HG03565 (cell line): ENCODE measurements at regions not wholly inside any gene's neighbourhood (a gene's known extent, or its start where the extent isn't known, plus 50 kb on each side); places are given as distances from the start of the nearest gene placed in this dataset.

Source experiments
- ATAC-seq: cut with Tn5 transposase; IDR thresholded peaks from one replicate; pipeline ENCODE4 v1.9.1; 2021; ENCODE audit warnings: mild to moderate bottlenecking, moderate library complexity; ENCODE audit not compliant: unreplicated experiment

- ATAC-seq = no peak
Observed at GRCh38 chr5:155193483-155194107, 180.0 kb downstream of the KIF4B start.

DNA sequence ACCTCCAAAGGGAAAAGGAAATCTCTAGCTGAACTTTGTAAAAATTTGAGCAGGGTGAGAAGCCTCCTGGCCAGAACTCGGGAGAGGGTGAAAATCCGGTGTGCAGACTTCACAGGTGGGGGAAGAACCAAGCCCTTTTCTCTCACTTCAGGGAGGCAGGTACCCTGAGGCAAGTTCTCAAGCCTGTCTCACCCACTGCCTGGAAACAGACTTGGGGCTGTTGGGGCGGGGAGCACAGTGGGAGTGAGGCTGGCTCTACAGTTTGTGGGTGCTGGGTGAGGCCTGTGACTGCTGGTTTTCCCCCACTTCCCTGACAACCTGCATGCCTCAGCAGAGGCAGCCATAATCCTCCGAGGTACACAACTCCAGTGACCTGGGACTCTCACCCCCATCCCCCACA, 187.1 kb downstream of the KIF4B start:
- no peak for ATAC-seq

GRCh38 chr5:155211764-155212163, 198.2 kb downstream of the KIF4B start:
- ATAC-seq = peak; percentile 44

DNA sequence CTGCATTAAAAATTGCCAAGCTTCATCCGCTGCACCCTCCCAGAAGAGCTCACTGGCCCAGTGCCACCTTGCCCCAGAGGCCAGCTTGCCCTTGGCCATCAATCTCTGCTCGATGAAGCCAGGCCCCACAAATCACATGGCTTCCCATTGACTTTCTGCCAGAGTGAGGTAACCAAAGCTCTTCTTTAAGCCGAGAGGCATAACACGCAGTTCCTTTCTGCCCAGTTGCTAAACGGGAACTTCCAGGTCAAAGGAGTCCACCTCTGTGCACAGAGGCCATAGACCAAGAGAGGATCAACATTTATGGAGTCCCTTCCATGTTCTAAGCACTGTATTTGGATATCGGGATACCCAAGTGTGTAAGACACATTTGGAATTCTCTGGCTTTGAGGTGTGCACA, 208.8 kb downstream of the KIF4B start:
- ATAC-seq = no peak

DNA sequence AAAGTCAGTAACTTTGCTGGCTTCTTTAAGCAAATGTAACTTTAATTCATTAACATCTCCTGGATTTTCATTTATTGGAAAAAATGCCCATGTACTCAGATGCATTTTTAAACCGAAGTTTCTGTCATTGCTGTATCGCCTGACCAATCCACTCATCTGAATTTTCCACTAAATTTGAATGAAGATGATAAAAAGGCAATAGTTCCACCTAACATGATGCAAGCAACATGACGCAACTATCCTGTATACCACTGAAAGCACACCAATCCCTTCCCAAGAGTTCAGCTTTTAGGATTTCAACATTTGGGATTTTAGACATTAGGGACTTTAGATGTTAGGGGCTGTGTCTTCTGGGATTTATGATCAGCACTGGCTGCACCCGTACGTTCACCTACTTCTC, 215.6 kb downstream of the KIF4B start:
- no peak for ATAC-seq

- ATAC-seq = no peak
Observed at GRCh38 chr5:155239803-155240202, 226.2 kb downstream of the KIF4B start.

GRCh38 chr5:155250596-155250995, 237.0 kb downstream of the KIF4B start:
- ATAC-seq = no peak

DNA sequence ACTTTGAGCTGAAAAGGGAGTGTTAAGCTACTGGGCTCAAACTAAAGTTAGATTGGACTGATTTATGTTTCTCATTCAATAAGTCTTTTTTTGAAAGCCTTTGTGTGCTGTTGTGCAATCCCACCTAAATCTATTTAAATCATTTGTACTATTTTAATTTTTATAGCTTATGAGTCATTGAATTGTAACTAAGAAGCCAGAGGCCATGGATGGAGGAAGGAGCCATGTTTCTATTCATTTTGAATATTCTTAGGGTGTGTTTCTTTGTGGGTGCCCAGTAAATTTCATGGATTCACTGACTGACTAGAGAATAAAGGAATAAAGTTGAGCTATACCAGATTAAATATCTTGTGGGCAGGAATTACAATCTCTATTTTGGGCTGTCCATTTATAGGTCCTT, 238.5 kb downstream of the KIF4B start:
- ATAC-seq = no peak

- no peak for ATAC-seq
Observed at GRCh38 chr5:155252717-155253116, 239.2 kb downstream of the KIF4B start.

DNA sequence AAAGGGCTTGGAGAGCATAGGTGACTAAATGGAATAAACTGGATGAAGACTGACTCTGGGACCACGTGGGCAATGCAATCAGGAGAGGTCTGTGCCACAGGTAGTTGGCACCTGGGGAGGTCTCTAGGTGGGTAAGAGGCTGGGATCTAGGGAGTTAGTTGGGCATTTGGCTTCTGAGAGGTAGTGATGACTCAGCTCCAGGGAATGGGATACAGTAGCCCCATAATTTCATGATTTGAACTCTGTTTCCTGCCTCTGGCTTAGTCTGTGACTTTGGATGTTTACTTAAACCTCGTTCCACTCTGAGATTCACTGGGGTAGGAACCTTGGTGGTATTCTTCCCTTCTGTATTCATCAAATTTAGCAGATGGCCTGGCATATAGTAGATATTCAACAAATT, 240.8 kb downstream of the KIF4B start:
- no peak for ATAC-seq

DNA sequence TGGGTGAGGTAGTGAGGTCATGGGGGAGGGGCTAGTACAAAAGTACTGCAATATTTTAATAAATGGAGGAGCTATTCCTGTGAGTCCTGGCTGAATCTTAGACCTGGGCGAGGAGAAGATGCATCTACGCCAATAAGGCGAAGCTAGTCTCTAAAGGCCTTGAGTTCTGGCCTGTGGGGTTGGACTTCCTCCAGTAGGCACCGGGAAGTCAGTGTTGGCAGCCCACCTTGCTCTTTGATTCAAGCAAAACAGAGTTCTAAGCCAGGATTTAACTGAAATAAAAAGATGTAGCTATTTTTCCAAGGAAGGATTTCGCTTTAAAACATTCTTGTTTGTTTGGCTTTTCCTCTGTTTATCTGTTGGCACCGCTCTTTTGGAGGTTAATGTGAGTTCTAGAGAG, 244.6 kb downstream of the KIF4B start:
- ATAC-seq = no peak

DNA sequence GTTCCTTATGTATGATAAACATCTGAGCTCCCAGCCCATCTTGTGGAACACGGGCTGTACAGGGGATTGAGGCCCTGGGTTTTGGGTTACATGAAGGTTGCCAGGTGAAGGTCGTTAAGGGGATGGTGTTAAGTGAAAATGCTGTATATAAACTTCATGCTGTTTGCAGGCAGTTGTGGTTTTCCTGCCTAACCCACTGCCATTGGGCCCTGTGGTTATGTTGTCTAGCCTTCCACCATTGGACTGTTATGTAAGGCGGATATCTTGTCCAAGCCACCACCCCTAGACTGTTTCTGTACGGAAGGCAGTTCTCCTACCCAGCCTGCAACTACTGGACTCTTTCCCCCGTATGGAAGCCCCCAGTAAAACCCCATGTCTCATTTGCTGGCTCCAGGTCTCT, 246.1 kb downstream of the KIF4B start:
- ATAC-seq = no peak

DNA sequence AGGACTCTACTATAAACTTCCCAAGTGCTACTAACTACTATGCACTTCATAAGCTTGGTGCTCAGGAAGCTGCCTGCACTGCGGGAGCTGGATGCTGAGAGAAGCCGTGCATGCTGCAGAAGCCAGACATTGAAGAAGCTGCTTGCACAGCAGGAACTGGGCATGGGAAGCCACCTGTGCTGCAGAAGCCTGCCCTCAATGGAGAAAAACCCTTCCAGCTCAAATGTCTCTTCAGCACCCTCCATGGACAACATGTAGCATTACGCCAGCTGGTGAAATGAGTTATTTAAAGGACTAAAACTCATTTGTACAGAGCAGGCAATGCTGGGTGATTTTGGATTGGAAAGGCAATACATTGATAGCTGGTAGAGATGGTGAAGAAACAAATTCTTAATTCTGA, 247.2 kb downstream of the KIF4B start:
- no peak for ATAC-seq

DNA sequence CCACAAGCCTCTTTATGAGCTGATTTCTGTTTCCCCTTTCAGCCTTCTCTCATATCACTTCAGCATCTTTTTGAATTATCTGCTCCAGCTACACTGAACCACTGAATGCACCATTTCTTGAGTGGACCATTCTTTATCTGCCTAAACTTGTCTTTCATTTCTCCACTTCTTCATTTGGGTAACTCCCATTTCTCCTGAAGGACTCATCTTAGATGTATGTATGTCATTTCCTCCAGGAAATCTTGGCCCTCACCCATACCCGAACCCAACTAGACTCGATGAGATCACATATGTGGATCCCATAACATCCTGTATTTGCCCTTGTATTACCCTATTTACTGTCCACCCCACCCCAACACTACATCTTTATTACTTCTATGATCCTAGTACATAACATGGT, 249.8 kb downstream of the KIF4B start:
- ATAC-seq = no peak

- no peak for ATAC-seq
Observed at GRCh38 chr5:155264809-155265208, 251.3 kb downstream of the KIF4B start.

GRCh38 chr5:155268770-155269425, 255.3 kb downstream of the KIF4B start:
- ATAC-seq = no peak

- ATAC-seq = no peak
Observed at GRCh38 chr5:155270725-155271124, 257.2 kb downstream of the KIF4B start.

GRCh38 chr5:155274484-155274883, 260.9 kb downstream of the KIF4B start:
- ATAC-seq = no peak

DNA sequence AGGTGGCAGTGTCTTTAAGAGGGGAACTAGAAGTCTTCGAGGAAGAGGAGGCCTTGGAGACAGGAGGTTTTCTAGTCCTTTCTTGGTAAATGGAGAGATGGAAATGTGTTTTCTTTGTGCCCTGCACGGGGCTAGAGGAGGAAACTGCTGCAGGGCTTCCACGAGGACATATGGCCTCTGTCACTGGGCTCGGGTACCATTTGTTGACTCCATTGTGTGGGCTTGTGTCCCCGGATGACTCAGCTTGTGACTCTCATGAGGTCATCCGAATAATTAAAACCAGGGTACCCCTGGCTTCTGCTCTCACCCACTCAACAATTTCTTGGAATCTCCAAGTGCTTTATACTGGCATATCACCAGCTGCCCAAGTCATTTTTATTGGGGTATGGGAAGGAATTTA, 261.7 kb downstream of the KIF4B start:
- ATAC-seq = no peak

GRCh38 chr5:155276231-155276630, 262.7 kb downstream of the KIF4B start:
- no peak for ATAC-seq

DNA sequence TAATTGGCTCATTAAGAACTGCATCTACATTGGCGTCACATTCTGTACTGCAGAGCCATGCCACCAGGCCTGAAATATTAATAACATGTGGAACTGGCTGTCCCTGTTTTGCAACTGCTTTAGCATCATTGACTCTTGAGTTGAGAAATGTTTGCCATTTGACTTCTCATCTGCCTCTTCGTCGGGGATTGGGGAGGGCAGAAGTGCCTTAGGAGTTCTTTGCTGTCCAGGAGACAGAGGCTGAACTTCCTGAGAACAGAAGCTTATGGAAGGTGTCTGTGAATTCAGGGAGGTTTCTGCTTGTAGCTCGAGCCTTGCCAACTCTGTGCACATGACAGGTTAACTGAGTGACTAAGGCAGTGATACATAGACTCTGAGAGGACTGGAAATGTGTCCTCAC, 265.0 kb downstream of the KIF4B start:
- no peak for ATAC-seq

DNA sequence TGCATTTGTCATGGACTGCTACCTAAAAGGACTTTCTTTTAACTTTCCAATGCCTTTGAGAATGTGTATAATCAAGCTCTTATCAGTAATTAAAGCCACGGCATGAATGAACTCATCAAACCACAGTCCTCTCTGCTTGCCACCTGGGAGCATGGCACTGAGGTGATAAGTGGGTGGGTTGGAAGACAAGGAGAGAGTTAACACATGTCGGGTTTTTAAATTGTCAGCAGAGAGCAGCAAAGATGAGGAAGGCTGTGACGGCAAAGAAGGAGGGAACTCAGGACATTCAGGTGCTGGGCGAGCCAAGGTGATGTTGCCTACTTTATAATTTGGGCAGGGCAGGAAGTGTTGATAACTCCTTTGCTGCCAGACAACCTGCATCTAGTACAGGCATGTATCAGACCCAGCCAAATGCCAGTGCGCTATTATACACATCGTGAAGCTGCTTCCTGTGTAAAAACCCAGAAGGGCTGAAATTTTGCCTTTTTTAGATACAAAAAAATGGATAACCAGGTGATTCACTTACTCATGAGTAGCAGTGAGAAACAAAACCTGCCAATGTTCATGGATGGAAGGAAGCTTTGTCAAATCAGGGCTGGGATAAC, 269.1 kb downstream of the KIF4B start:
- ATAC-seq = no peak

GRCh38 chr5:155285706-155286105, 272.2 kb downstream of the KIF4B start:
- ATAC-seq = no peak
